ENCODE measurements at regions not wholly inside any gene's neighbourhood (a gene's known extent, or its start where the extent isn't known, plus 50 kb on each side); places are given as distances from the start of the nearest gene placed in this dataset.

DNA sequence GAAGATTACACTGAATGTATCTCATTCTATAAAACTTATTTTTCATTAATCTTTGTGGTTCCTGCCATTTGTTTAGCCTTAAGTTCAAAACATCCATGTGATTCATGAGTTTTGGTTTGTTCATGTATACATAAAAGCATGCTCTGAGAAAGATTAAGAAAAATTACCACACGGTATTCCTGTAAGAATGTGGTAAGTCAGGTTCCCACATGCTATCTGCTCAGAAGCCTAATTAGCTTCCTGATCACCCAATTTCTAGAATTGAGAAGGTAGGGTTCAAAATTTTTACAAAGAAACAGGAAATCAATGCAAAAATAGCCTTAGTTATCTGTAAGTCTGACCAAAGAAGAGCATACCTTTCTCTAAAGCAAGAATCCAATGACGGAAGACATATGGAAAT lies 241.6 kb upstream of the VRK2 start:
- TF ChIP-seq, protein P1, sequence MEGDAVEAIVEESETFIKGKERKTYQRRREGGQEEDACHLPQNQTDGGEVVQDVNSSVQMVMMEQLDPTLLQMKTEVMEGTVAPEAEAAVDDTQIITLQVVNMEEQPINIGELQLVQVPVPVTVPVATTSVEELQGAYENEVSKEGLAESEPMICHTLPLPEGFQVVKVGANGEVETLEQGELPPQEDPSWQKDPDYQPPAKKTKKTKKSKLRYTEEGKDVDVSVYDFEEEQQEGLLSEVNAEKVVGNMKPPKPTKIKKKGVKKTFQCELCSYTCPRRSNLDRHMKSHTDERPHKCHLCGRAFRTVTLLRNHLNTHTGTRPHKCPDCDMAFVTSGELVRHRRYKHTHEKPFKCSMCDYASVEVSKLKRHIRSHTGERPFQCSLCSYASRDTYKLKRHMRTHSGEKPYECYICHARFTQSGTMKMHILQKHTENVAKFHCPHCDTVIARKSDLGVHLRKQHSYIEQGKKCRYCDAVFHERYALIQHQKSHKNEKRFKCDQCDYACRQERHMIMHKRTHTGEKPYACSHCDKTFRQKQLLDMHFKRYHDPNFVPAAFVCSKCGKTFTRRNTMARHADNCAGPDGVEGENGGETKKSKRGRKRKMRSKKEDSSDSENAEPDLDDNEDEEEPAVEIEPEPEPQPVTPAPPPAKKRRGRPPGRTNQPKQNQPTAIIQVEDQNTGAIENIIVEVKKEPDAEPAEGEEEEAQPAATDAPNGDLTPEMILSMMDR (IDR thresholded peaks at IDR 0.05): no peak
- no peak for TF ChIP-seq POLR2A (IDR thresholded peaks at IDR 0.05)
